ENCODE measurements at regions not wholly inside any gene's neighbourhood (a gene's known extent, or its start where the extent isn't known, plus 50 kb on each side); places are given as distances from the start of the nearest gene placed in this dataset.

GRCh38 chr6:150683320-150683719 lies 83.6 kb downstream of the PLEKHG1 start:
- no peak for TF ChIP-seq CTCF (conservative IDR thresholded peaks at IDR 0.05)
- TF ChIP-seq EZH2 (IDR thresholded peaks at IDR 0.05; ENCODE audit: low read depth): no peak

Measured in PC-9 (cell line).